ENCODE measurements at regions not wholly inside any gene's neighbourhood (a gene's known extent, or its start where the extent isn't known, plus 50 kb on each side); places are given as distances from the start of the nearest gene placed in this dataset.

- DNase-seq (ENCODE audit: low spot score), result no peak
Measured at GRCh38 chr12:30874455-30875321, 51.9 kb upstream of the TSPAN11 start.

GRCh38 chr12:30870491-30871265 lies 55.9 kb upstream of the TSPAN11 start:
- no peak for DNase-seq (ENCODE audit: low spot score)

GRCh38 chr12:30867415-30867814 lies 59.1 kb upstream of the TSPAN11 start:
- no peak for DNase-seq (ENCODE audit: low spot score)

GRCh38 chr12:30866256-30866655 lies 60.3 kb upstream of the TSPAN11 start:
- DNase-seq (ENCODE audit: low spot score), result no peak

- no peak for DNase-seq (ENCODE audit: low spot score)
Measured at GRCh38 chr12:30863839-30864238, 62.7 kb upstream of the TSPAN11 start.

GRCh38 chr12:30862486-30862885 lies 64.1 kb upstream of the TSPAN11 start:
- no peak for DNase-seq (ENCODE audit: low spot score)

GRCh38 chr12:30859226-30859625 lies 67.3 kb upstream of the TSPAN11 start:
- no peak for DNase-seq (ENCODE audit: low spot score)

GRCh38 chr12:30858471-30858870 lies 68.1 kb upstream of the TSPAN11 start:
- no peak for DNase-seq (ENCODE audit: low spot score)

- no peak for DNase-seq (ENCODE audit: low spot score)
Measured at GRCh38 chr12:30853561-30854133, 72.9 kb upstream of the TSPAN11 start.

GRCh38 chr12:30850684-30851083 lies 75.9 kb upstream of the TSPAN11 start:
- DNase-seq (ENCODE audit: low spot score), result no peak

- DNase-seq (ENCODE audit: low spot score), result peak; percentile 79
Measured at GRCh38 chr12:30847259-30847658, 79.3 kb upstream of the TSPAN11 start.

- DNase-seq (ENCODE audit: low spot score), result no peak
Measured at GRCh38 chr12:30846776-30847175, 79.8 kb upstream of the TSPAN11 start.

GRCh38 chr12:30845676-30846075 lies 80.9 kb upstream of the TSPAN11 start:
- no peak for DNase-seq (ENCODE audit: low spot score)

GRCh38 chr12:30843211-30843610 lies 83.3 kb upstream of the TSPAN11 start:
- peak; percentile 82 for DNase-seq (ENCODE audit: low spot score)

GRCh38 chr12:30840715-30841114 lies 85.8 kb upstream of the TSPAN11 start:
- DNase-seq (ENCODE audit: low spot score), result no peak

GRCh38 chr12:30839643-30840220 lies 85.0 kb upstream of the CAPRIN2 start:
- DNase-seq (ENCODE audit: low spot score), result no peak

- DNase-seq (ENCODE audit: low spot score), result no peak
Measured at GRCh38 chr12:30837595-30837994, 82.8 kb upstream of the CAPRIN2 start.

- no peak for DNase-seq (ENCODE audit: low spot score)
Measured at GRCh38 chr12:30836656-30837445, 82.1 kb upstream of the CAPRIN2 start.

- no peak for DNase-seq (ENCODE audit: low spot score)
Measured at GRCh38 chr12:30835216-30835615, 80.5 kb upstream of the CAPRIN2 start.

- no peak for DNase-seq (ENCODE audit: low spot score)
Measured at GRCh38 chr12:30830751-30831150, 76.0 kb upstream of the CAPRIN2 start.

- DNase-seq (ENCODE audit: low spot score), result no peak
Measured at GRCh38 chr12:30829876-30830275, 75.1 kb upstream of the CAPRIN2 start.

Data from SK-N-DZ (cell line).